Fibroblast of the aortic adventitia (primary cell): ENCODE measurements at regions not wholly inside any gene's neighbourhood (a gene's known extent, or its start where the extent isn't known, plus 50 kb on each side); places are given as distances from the start of the nearest gene placed in this dataset.

Source experiments
- DNase-seq: peaks from one replicate; pipeline ENCODE4 v3.0.0-alpha.2; 2010; ENCODE audit warnings: low read depth
- H3K4me3 ChIP-seq: 2 replicates; pipeline ENCODE4 v1.5.1; 2011; ENCODE audit warnings: low read depth, mild to moderate bottlenecking, control low read depth, low read length, moderate library complexity
- TF ChIP-seq, protein P1 (sequence below): IDR thresholded peaks from 2 replicates; pipeline ENCODE4 v1.5.1; 2011; ENCODE audit warnings: mild to moderate bottlenecking, low read length, control low read depth, inconsistent platforms; ENCODE audit not compliant: insufficient read depth

DNA sequence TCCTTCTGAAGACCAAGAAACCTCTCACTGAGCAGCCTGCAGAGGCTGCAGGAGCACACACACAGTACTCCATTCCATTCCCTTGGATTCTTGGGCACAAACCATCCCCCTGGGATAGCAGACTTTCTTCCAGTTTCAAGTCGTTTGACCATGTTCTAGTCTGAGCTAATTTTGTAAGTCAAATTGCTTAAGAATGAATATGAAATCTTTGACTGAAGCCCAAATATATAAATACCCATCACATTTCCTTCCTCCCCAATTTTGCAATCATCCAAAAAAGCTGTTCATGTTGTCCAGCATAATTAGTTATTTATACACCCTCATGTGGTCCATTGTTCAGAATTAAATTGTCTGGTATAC, 231.2 kb upstream of the TPRG1 start:
- peak; percentile 53 for DNase-seq
- TF ChIP-seq, protein P1, sequence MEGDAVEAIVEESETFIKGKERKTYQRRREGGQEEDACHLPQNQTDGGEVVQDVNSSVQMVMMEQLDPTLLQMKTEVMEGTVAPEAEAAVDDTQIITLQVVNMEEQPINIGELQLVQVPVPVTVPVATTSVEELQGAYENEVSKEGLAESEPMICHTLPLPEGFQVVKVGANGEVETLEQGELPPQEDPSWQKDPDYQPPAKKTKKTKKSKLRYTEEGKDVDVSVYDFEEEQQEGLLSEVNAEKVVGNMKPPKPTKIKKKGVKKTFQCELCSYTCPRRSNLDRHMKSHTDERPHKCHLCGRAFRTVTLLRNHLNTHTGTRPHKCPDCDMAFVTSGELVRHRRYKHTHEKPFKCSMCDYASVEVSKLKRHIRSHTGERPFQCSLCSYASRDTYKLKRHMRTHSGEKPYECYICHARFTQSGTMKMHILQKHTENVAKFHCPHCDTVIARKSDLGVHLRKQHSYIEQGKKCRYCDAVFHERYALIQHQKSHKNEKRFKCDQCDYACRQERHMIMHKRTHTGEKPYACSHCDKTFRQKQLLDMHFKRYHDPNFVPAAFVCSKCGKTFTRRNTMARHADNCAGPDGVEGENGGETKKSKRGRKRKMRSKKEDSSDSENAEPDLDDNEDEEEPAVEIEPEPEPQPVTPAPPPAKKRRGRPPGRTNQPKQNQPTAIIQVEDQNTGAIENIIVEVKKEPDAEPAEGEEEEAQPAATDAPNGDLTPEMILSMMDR = no peak
- no peak overlapping the region for H3K4me3 ChIP-seq

DNA sequence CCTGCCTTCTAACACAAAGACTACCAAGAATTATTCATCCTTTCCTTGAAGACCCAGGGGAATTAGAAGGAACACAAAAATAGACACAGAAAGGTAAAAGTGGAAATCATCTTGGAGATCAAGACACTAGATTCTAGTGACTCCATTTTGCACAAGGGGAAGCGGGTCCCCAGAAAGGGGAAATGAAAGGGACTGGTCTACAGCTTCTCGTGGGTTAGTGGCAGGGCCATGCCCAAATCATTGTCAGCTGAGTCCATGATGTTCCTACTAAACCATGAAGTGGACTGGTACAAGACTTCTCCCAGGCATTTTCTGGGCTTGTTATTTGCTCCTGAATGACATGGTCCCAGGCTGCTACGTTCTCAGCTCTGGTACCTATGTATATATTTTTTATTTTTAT, 230.7 kb upstream of the TPRG1 start:
- no peak for DNase-seq
- TF ChIP-seq, protein P1 = no peak
- no peak overlapping the region for H3K4me3 ChIP-seq

DNA sequence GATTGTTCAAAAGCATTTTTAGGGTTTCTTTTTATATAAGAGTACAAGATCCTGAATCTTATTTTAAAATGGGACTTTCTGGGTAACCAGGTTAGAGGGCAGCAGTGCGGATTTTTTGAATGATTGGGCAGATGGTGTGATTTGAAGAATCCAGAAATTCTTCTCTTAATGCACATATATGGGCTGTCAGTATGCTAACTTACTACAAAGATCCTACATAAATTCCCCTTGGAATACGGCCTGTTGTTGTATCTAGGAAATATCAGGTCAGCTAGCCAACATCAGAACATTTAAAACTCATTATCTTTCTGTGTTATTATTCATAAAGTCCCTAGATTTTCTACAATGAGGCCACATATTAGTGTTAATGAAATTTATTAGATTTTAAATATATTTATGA, 229.6 kb upstream of the TPRG1 start:
- TF ChIP-seq, protein P1 = no peak
- no peak for DNase-seq
- H3K4me3 ChIP-seq = no peak overlapping the region

DNA sequence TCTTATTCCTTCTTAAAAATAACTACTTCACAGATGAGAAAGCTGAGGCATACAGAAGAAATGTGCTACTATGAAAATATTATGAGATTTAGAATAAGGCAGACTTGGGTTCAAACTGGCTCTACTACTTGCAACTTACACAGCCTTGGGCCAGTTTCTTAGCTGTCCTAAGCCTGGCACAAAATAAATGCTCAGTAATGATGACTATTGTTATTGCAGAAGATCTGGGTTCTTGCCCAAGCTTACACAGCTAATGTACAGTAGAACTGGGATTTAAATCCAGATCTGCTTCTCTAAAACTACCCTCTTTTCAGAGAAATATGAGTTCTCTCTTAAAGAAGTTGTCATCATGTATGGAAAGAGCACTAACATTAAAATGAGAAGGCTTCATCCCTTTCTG, 228.2 kb upstream of the TPRG1 start:
- DNase-seq = peak; percentile 63
- no peak overlapping the region for H3K4me3 ChIP-seq
- TF ChIP-seq, protein P1 = no peak

DNA sequence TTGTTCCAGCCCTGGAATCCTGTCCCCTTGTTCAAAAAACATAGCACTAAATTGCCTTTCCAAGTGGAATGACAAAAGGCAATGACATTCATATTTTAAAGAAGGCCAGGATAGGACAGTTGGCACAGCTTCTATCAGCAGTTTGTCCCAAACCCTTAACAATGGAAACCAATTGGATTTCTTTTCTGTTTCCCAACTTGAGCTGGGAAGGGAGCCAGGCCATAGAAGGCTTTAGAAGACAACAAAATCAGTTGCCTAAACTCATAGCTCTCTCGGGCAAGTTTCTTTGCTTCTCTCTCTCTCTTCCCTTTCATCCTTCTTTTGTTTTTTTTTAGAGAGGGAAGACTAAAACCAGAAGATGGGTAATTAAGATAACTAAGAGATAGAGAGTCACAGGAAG, 227.7 kb upstream of the TPRG1 start:
- DNase-seq = peak; percentile 63
- no peak overlapping the region for H3K4me3 ChIP-seq
- TF ChIP-seq, protein P1 = no peak

DNA sequence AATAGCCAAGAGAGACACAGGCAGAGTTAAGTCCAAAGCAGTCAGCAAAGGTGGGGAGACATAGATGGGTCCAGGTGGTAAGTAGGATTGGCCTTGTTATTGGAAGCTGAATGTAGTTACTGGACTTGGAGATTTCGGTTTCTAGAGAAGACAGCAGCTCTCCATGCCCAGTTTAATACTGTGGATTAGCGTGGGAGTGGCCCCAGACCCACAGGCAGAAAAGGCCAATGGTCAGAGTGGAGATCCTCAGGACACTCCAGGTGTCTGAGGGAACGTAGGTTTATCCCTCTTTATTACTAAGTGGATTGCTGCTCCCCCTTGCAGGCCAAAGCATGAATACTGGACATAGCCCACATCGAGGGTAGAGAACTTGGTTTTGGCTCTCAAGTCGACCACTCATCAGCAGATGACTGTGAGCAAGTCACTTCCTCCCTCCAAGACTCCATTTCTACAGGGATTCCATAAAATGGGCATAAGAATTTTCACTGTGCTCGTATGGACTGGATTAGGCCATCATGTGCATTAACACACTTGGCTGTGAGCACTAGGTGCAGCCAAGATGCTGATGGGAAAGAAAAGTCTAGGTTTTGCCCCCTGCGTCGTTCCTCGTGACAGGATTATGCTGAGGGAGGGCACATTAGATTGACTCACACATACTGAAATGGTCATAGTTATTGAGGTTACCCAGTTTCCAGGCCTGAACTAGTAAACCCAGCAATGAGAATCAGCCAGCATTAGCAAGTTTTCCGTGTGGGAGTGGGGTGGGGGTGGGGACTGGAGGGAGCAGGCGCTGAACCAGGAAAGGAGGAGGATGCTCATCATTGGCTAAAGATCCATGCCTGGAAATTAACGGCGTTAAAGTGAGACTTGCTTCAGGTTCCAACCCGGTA, 225.2 kb upstream of the TPRG1 start:
- DNase-seq = no peak
- TF ChIP-seq, protein P1 = no peak
- no peak overlapping the region for H3K4me3 ChIP-seq
